Stimulated activated CD4-positive, alpha-beta T cell treated with anti-CD3 and anti-CD28 coated beads, Interleukin-4, amount 100 ng/mL, for 48 hours (primary cell): ENCODE measurements at regions not wholly inside any gene's neighbourhood (a gene's known extent, or its start where the extent isn't known, plus 50 kb on each side); places are given as distances from the start of the nearest gene placed in this dataset.
"Not testable (repeated sequence)": the region's sequence is repeated elsewhere in the genome, so short reads cannot be mapped to it uniquely, and the experiment has no call there.

Source experiments
- DNase-seq, 2 donors: peaks; one replicate each; pipeline ENCODE4 v3.0.0-alpha.2; 2020; ENCODE audit warnings: low read depth in 2 of 2

DNA sequence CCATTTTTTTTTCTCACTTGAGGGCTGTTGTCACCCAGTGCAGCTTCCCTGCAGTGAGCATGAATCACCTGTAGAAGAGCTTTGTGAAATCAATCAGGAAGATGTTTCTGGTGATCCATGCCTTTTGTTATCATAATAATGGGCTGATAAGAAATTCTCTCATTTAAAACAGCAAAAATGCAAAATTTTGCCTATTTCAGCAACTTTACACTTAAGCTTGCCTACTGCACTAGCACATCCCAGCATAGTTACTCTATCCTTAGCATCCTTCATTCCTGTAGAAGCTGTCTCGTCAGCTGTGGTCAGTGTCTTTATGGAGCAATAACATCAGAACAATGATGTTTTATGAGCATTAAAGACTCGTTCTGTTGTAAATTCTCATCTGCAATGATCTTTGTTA, 178.6 kb upstream of the ZNF804A start:
- no peak for DNase-seq

DNA sequence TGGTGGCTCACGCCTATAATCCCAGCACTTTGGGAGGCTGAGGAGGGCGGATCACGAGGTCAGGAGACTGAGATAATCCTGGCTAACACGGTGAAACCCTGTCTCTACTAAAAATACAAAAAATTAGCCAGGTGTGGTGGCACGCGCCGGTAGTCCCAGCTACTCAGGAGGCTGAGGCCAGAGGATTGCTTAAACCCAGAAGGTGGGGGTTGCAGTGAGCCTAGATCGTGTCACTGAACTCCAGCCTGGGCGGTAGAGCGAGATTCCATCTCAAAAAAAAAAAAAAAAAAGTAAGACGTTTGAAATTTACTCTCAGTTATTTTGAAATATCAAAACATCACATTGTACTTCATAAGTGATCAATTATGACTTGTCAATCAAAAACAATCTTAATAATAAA, 176.9 kb upstream of the ZNF804A start:
- DNase-seq = not testable (repeated sequence)

- DNase-seq = no peak
Observed at GRCh38 chr2:184425083-184425482, 173.2 kb upstream of the ZNF804A start.

- DNase-seq = no peak
Observed at GRCh38 chr2:184444217-184444616, 154.1 kb upstream of the ZNF804A start.

DNA sequence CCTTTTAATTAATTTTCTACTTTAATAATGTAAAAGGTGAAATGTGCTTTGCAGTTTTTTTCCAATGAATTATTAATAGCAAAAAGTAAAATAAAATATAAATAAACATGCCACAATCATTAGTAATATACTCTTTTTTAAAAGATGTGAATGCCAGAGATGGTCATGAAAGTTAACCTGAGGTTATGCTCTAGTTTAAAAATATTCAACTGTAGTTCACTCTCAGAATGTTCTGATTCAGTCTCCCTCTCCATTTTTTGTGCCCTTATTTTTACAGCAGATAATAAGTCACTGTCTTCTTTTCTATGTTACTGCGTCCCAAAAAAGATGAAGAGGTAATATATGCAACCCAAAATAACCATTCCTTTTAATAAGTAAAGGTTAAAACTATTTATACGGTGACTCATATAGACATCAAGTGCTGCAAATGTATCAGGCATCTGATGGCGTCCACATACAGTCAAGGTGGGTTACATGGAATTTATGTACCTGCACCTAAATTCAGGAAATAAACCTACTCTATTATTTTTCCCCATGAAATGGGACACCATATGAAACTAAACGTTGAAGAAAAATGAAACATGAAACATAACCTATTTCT, 153.6 kb upstream of the ZNF804A start:
- DNase-seq = no peak

GRCh38 chr2:184449760-184450159, 148.6 kb upstream of the ZNF804A start:
- DNase-seq = no peak

DNA sequence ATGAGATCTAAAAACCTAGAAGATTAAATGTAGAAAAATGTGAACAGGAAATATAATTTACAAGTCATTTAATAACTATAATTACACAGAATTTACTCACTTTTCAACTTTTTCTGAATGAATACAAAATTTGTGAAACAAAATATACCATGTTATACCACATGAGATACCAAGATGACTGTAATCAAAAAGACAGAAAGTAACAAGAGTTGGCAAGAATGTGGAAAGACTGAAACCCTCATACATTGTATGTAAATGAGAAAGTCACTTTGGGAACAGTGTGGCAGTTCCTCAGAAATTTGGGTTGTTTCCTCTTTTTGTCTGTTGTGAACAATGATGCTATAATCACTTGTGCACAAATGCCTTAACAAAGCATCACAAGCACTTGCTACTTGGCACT, 145.4 kb upstream of the ZNF804A start:
- no peak for DNase-seq

- DNase-seq = no peak
Observed at GRCh38 chr2:184455624-184456023, 142.7 kb upstream of the ZNF804A start.

DNA sequence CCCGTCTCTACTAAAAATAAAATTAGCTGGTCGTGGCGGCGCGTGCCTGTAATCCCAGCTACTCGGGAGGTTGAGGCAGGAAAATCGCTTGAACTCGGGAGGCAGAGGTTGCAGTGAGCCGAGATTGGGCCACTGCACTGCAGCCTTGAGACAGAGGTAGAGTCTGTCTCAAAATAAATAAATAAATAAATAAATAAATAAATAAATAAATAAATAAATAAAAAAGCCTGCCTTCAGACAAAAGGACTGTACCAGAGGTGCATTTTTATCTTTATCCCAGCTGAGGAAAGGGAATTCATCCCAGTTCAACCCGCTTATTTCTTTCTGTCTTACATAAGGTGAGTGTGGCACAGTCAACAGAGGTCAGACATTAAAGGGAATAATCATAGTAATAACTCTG, 141.6 kb upstream of the ZNF804A start:
- DNase-seq = not testable (repeated sequence)

- DNase-seq = no peak
Observed at GRCh38 chr2:184463102-184463865, 135.0 kb upstream of the ZNF804A start.

GRCh38 chr2:184463866-184464248, 134.5 kb upstream of the ZNF804A start:
- no peak for DNase-seq

DNA sequence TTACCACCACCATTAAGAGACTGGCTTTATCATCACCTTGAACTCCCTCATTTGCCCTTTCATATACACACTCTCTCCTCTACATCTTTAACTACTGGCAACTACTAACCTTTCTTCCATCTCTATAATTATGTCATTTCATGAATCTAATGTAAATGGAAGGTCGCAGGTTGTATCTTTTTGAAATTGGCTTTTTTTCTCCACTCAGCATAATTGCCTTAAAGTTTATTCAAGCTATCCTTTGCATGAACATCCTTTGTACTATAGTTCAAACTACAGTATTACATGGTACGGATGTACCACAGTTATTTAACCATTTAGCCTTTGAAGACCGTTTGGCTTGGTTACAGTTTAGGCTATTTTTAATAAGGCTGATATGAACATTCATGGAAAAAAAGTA, 129.5 kb upstream of the ZNF804A start:
- no peak for DNase-seq

GRCh38 chr2:184472481-184472880, 125.8 kb upstream of the ZNF804A start:
- DNase-seq = no peak

- DNase-seq = no peak
Observed at GRCh38 chr2:184481865-184482264, 116.5 kb upstream of the ZNF804A start.

- DNase-seq = no peak
Observed at GRCh38 chr2:184498936-184499335, 99.4 kb upstream of the ZNF804A start.

DNA sequence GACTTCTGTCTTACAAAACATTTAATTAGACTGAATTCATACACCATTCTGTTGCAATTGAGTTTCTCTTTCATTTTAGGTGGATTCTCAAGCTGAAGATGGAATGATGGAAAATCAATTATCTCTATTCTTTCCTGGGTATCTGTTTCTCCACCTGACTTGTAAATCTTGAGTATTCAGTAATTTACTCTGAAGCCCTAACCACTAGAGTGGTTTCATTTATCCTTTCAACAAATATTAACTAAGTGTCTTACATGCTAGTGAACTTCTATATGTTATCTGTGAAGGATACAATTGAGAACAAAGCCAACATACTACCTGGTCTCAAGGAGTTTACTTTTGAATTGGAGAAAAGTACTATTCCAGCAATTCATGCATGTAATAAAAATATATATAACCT, 94.1 kb upstream of the ZNF804A start:
- DNase-seq = no peak

GRCh38 chr2:184507254-184507653, 91.1 kb upstream of the ZNF804A start:
- no peak for DNase-seq

DNA sequence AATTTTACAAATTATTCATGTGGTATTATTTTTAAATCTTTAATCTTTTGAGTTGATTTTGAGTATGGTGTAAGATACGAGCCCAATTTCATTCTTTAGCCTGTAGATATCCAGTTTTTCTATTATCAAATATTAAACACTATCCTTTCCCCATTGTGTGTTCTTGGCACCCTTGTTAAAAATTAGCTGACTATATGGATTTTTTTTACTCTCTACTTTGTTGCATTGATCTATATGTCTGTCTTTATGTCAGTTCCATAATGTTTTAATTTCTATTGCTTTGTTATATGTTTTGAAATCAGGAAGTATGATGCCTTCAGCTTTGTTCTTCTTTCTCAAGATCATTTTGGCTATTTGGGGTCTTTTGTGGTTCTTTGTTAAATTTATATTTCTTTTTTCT, 80.9 kb upstream of the ZNF804A start:
- no peak for DNase-seq

DNA sequence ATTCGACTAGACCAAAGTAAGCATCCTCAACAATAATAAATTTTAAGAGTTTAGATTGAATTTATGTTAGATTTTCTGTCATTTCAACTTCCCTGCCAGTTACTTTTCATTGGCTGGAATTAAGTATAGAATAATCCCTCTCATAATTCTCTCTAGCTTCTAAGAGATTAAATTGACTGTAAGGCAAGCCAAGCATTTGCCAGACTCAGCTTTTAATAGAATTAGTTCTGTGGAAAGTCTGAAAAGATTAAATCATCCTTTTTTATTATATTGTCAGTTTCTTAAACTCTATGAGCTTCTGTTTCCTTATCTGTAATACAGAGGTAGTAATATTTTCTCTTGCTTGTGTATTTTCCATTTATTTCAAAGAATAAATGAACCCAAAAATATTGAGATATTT, 77.9 kb upstream of the ZNF804A start:
- DNase-seq = no peak

GRCh38 chr2:184523732-184524131, 74.6 kb upstream of the ZNF804A start:
- no peak for DNase-seq

DNA sequence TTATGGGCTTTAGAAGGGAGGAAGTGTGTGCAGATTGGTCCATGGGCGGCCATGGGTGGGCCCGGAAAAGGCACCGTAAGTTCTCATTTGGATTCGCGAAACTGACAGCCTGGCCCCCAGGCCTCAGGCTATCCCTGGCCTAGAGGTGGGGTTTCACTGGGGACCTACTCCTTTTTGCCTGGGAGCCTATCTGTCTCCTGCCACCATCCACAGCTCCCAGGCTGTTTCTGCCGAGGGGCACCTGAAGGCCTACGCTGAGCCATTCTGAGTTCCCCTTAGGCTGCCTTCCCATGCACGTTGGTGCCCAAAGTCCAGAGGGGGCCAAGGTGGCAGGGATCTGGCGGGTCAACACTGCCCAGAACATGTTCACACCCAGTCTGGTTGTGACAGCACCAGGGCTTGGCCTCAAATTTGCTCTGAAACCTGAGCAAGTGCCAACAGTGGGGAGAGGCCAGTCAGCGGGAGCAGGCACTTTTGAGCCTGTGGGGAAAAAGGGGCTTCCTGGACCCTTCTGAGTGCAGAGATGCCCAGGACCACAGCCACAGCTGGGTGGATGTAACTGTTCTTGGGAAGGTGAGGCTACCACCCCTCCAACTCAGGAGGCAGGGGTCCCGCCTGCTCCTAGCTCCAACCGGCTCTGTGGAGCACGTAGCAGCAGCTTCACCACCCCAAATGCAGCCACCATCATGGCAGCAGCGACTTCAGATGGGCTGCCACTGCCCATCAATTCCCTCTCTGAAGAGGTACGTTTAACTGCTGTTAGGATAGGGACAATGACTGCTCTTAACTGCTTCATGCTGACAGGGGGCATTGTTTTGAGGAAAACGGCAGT, 73.6 kb upstream of the ZNF804A start:
- no peak for DNase-seq

DNA sequence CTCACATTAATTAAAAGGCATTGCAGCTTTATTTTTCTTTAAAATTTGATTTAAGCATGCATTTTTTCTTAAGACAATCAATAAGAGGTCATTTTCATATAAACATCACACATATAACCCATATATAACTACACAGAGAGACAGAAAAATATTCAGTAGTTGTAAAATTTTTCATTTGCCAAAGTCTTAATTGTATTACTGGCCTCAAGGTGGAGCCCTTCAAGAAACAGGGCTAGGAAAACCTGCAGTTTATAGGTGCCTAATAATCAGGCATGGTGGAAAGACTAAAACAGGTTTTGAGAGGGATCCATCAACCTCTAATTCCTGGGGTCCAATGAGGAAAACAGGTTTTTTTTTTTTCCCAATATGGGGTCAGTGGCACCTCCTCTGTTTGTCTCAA, 71.3 kb upstream of the ZNF804A start:
- DNase-seq = no peak

DNA sequence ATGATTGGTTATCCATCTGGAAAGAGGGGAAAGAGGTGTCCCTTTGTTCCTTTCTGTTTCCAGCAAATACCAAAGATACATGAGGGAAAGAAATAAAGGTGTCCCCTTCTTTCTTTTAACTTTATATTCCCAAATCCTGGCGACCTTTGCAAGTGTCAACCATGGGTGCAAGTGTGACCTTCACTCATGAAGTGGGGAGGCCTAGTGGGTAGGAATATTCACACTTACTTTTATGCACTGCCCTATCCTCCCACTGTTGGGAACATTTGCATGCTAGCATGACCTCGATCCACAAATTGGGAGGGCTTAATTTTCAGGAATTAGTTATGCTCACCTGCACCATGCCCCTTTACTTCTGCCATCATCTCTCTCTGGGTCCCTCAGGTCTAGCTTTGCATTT, 70.2 kb upstream of the ZNF804A start:
- DNase-seq = no peak
